Gastroesophageal sphincter (tissue), 4 donors: ENCODE measurements at regions not wholly inside any gene's neighbourhood (a gene's known extent, or its start where the extent isn't known, plus 50 kb on each side); places are given as distances from the start of the nearest gene placed in this dataset.

ENCODE experiments used
- ATAC-seq: fragments of 150-250 bp; one replicate; pipeline ENCODE4 v1.9.1; 2016; ENCODE audit warnings: mild to moderate bottlenecking, moderate library complexity
- H3K27ac ChIP-seq, 4 donors: fragments of 200-600 bp; sonication (generic) in 3 of 4; 1 replicate in 3 of 4; 2 replicates in 1 of 4; pipeline ENCODE4 v1.5.1; 2016 to 2019
- H3K27me3 ChIP-seq: fragments of 200-600 bp; sonication (generic); one replicate; pipeline ENCODE4 v1.5.1; 2019
- H3K36me3 ChIP-seq, 2 donors: fragments of 200-600 bp; sonication (generic); one replicate each; pipeline ENCODE4 v1.5.1; 2019; ENCODE audit warnings: control low read depth in 1 of 2
- H3K4me1 ChIP-seq, 3 donors: fragments of 200-600 bp; sonication (generic); 1 replicate in 2 of 3; 2 replicates in 1 of 3; pipeline ENCODE4 v1.5.1; 2016 to 2019; ENCODE audit warnings: control low read depth in 2 of 3
- H3K4me3 ChIP-seq, 2 donors: fragments of 200-600 bp; sonication (generic); one replicate each; pipeline ENCODE4 v1.5.1; 2019; ENCODE audit warnings: mild to moderate bottlenecking in 1 of 2, moderate library complexity in 1 of 2
- H3K9me3 ChIP-seq, 3 donors: fragments of 200-600 bp; sonication (generic); one replicate each; pipeline ENCODE4 v1.5.1; 2017 to 2019; ENCODE audit warnings: control low read depth in 2 of 3
- CTCF ChIP-seq, 4 experiments: fragments of 200-600 bp in 2 of 4; fragments of 450-650 bp in 2 of 4; sonication (generic) in 1 of 4; IDR thresholded peaks; one replicate each; pipeline ENCODE4 v1.5.1; 2017 to 2019; ENCODE audit warnings: antibody characterized with exemption in 4 of 4, mild to moderate bottlenecking in 2 of 4, moderate library complexity in 2 of 4
- EP300 ChIP-seq: sonication (generic); formaldehyde crosslinking; IDR thresholded peaks from one replicate; pipeline ENCODE4 v1.6.1; 2017; ENCODE audit warnings: antibody characterized with exemption, mild to moderate bottlenecking
- POLR2A ChIP-seq, 2 donors: fragments of 450-650 bp; IDR thresholded peaks; one replicate each; pipeline ENCODE4 v1.6.1; 2017; ENCODE audit warnings: antibody characterized with exemption in 2 of 2, mild to moderate bottlenecking in 2 of 2, moderate library complexity in 1 of 2
- POLR2AphosphoS5 ChIP-seq: sonication (generic); formaldehyde crosslinking; IDR thresholded peaks from one replicate; pipeline ENCODE4 v1.6.1; 2017; ENCODE audit warnings: antibody characterized with exemption
- WGBS, 2 donors: methylation state at CpG; one replicate each; pipeline ENCODE4 v1.1.5; 2018; ENCODE audit warnings: low coverage in 1 of 2; 5-methylcytosine and 5-hydroxymethylcytosine counted together

DNA sequence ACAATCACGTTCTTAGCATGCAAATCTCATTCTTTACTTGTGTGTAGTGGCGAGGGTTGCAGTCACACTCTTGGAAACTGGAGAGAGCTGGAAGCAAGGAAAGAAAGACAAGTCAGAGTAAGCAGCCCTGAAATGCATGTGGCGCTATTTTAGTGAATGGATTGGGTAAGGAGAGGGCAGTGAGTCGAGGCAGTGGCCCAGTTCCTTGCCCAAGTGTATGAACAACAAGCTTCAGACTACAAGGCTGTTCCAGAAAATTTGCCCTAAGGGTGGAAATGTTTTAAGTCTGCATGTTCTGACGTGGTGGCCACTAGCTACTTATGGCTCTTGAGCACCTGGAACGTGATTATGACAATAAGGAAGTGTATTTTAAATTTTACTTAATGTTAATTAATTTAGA, 59.4 kb upstream of the PTPN3 start:
- 71 to 88% methylated on average over 4 of the region's 6 CpGs for WGBS, 2 donors
- H3K27me3 ChIP-seq: peaks cover 7% of the 10 kb centered on the region
- no peak for TF ChIP-seq POLR2AphosphoS5
- no peak for TF ChIP-seq CTCF (IDR thresholded peaks at IDR 0.05)
- no peak for TF ChIP-seq POLR2A (IDR thresholded peaks at IDR 0.05)
- TF ChIP-seq EP300: no peak
- no peaks in the 10 kb centered on the region for H3K4me1 ChIP-seq
- no peaks in the 10 kb centered on the region for H3K9me3 ChIP-seq
- no peak overlapping the region for H3K4me3 ChIP-seq
- ATAC-seq: no peak
- H3K36me3 ChIP-seq: no peaks in the 10 kb centered on the region
- no peak overlapping the region for H3K27ac ChIP-seq

- ATAC-seq: no peak
- 88 to 90% methylated on average over 4 to 5 of the region's 5 CpGs for WGBS, 2 donors
- TF ChIP-seq POLR2AphosphoS5 (no peak), CTCF (IDR thresholded peaks at IDR 0.05) (no peak), EP300 (no peak), POLR2A (IDR thresholded peaks at IDR 0.05) (no peak)
- H3K4me3 ChIP-seq: no peak overlapping the region
- H3K27ac ChIP-seq: no peak overlapping the region
- H3K36me3 ChIP-seq: no peaks in the 10 kb centered on the region
- H3K4me1 ChIP-seq: no peaks in the 10 kb centered on the region
- H3K9me3 ChIP-seq: no peaks in the 10 kb centered on the region
- no peaks in the 10 kb centered on the region for H3K27me3 ChIP-seq
Measured at GRCh38 chr9:109558718-109559151, 60.6 kb upstream of the PTPN3 start.

DNA sequence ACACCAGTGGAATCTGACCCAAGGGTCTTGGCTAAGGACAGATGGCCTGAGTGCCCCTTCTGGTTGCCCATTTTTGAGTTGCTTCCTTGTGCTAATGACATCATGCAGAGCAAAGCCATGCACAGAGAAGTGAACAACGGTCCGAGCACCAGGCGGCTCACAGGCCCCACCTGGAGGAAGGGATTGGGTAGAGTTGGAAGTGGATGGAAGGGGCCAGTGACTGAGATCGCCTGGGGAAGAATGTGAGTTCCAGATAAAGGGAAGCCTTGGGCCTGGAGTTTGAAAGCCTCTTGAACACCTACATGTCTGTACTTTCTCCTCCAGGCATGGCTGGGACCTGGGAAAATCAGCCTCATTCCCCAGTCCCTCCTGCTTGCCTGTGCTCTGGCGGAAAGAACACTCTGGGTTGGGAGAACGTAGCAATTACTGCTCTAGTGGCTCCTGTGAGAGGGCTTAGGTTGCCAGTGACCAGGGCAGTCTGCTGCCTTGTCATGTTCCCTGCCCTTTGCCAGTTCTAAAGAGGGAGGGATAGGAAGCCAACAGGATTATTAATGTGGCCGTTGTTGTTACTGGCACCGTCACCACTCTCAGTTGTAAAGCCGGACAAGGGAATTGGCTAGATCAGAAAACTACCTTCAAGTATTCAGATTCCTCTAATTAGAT, 62.5 kb upstream of the PTPN3 start:
- no peaks in the 10 kb centered on the region for H3K9me3 ChIP-seq
- no peak overlapping the region for H3K4me3 ChIP-seq
- TF ChIP-seq CTCF (IDR thresholded peaks at IDR 0.05) (no peak), POLR2AphosphoS5 (no peak), EP300 (no peak), POLR2A (IDR thresholded peaks at IDR 0.05) (no peak)
- H3K27me3 ChIP-seq: peaks cover 7% of the 10 kb centered on the region
- no peaks in the 10 kb centered on the region for H3K4me1 ChIP-seq
- H3K27ac ChIP-seq: no peak overlapping the region
- 80 to 100% methylated on average over 3 to 7 of the region's 9 CpGs for WGBS, 2 donors
- ATAC-seq: no peak
- H3K36me3 ChIP-seq: no peaks in the 10 kb centered on the region

GRCh38 chr9:109561137-109561536, 63.0 kb upstream of the PTPN3 start:
- ATAC-seq: no peak
- H3K27me3 ChIP-seq: peaks cover 13% of the 10 kb centered on the region
- H3K36me3 ChIP-seq: no peaks in the 10 kb centered on the region
- TF ChIP-seq CTCF (IDR thresholded peaks at IDR 0.05) (no peak), EP300 (no peak), POLR2AphosphoS5 (no peak), POLR2A (IDR thresholded peaks at IDR 0.05) (no peak)
- H3K4me3 ChIP-seq: no peak overlapping the region
- H3K4me1 ChIP-seq: no peaks in the 10 kb centered on the region
- H3K9me3 ChIP-seq: no peaks in the 10 kb centered on the region
- no peak overlapping the region for H3K27ac ChIP-seq
- 66 to 80% methylated on average over 1 to 4 of the region's 4 CpGs for WGBS, 2 donors

- ATAC-seq: no peak
- H3K4me1 ChIP-seq: no peaks in the 10 kb centered on the region
- H3K4me3 ChIP-seq: no peak overlapping the region
- no peak overlapping the region for H3K27ac ChIP-seq
- H3K27me3 ChIP-seq: peaks cover 23% of the 10 kb centered on the region
- H3K36me3 ChIP-seq: no peaks in the 10 kb centered on the region
- TF ChIP-seq EP300: no peak
- no peak for TF ChIP-seq POLR2AphosphoS5
- no peak for TF ChIP-seq CTCF (IDR thresholded peaks at IDR 0.05)
- no peak for TF ChIP-seq POLR2A (IDR thresholded peaks at IDR 0.05)
- H3K9me3 ChIP-seq: peaks cover 0 to 4% (median 0%) of the 10 kb centered on the region in 3 donors
- WGBS, 2 donors: no CpG with 5 or more reads among the region's 2 CpGs
Measured at GRCh38 chr9:109568089-109568488, 70.0 kb upstream of the PTPN3 start.
